HCT116 (cell line): ENCODE measurements at regions not wholly inside any gene's neighbourhood (a gene's known extent, or its start where the extent isn't known, plus 50 kb on each side); places are given as distances from the start of the nearest gene placed in this dataset.

Experiments used
- ATAC-seq: fragments of 200-7000 bp; cut with Tn5 transposase; 2 replicates; pipeline ENCODE4 v1.9.1; 2020; ENCODE audit warnings: mild to moderate bottlenecking, moderate library complexity
- BruUV-seq: library from RNA; stranded (reverse); fragments of 400-500 nt; replicated peaks from 2 replicates; lab custom pipeline; 2021; lab: Mats Ljungman, UMichigan
- CTCF ChIA-PET: fragments of 300-600 bp; sonication (Branson Sonifier 250); formaldehyde crosslinking; loops from one replicate; lab custom pipeline; 2021; ENCODE audit warnings: antibody characterized with exemption; lab: Charles Lee
- POLR2A ChIA-PET: fragments of 300-600, 350-600 bp; sonication (Branson Sonifier 250); formaldehyde crosslinking; loops from one replicate; lab custom pipeline; 2021; ENCODE audit warnings: antibody characterized with exemption; lab: Charles Lee
- RAD21 ChIA-PET, 2 experiments: fragments of 300-600 bp; sonication (Branson Sonifier 250); formaldehyde crosslinking; loops; one replicate each; lab custom pipeline; 2023; ENCODE audit warnings: low total read pairs in 2 of 2; ENCODE audit not compliant: uncharacterized antibody in 2 of 2, unreplicated experiment in 2 of 2, low non-redundant PET in 1 of 2; lab: Charles Lee
- DNase-seq: peaks from one replicate; pipeline ENCODE4 v3.0.0-alpha.2; 2010; ENCODE audit warnings: low read depth, low spot score
- H2AFZ ChIP-seq: fragments of 200-600 bp; shearing (Covaris generic), sonication (generic); 2 replicates; pipeline ENCODE4 v1.6.1; 2017; ENCODE audit warnings: low read depth, mixed run types, mixed read lengths, antibody characterized with exemption, low read length; ENCODE audit not compliant: poor library complexity, severe bottlenecking
- H3K27ac ChIP-seq: 2 replicates; pipeline ENCODE4 v1.5.1; 2012; ENCODE audit warnings: low read depth, low read length
- H3K27me3 ChIP-seq: fragments of 200-600 bp; sonication (generic); 2 replicates; pipeline ENCODE4 v1.6.1; 2016; ENCODE audit warnings: mixed run types, low read length, mixed read lengths; ENCODE audit not compliant: insufficient read depth
- H3K36me3 ChIP-seq, 2 experiments: fragments of 200-500 bp in 1 of 2; fragments of 200-600 bp in 1 of 2; sonication (Bioruptor generic) in 1 of 2; sonication (generic) in 1 of 2; 2 replicates each; pipeline versions ENCODE4 v1.5.1 to v1.6.1; 2014 to 2016; ENCODE audit warnings: low read length in 2 of 2, inconsistent platforms in 1 of 2, mixed read lengths in 1 of 2, mixed run types in 1 of 2; ENCODE audit not compliant: insufficient read depth in 2 of 2, control insufficient read depth in 1 of 2
- H3K4me1 ChIP-seq, 2 experiments: fragments of 200-600 bp in 1 of 2; sonication (generic) in 1 of 2; 2 replicates each; pipeline versions ENCODE4 v1.5.1 to v1.6.1; 2012 to 2017; ENCODE audit warnings: low read length in 2 of 2, inconsistent platforms in 1 of 2, mild to moderate bottlenecking in 1 of 2, mixed read lengths in 1 of 2, mixed run types in 1 of 2, moderate library complexity in 1 of 2; ENCODE audit not compliant: insufficient read depth in 2 of 2, control insufficient read depth in 1 of 2
- H3K4me2 ChIP-seq: fragments of 200-600 bp; sonication (generic); 2 replicates; pipeline ENCODE4 v1.6.1; 2017; ENCODE audit warnings: mixed run types, low read length, mixed read lengths
- H3K4me3 ChIP-seq, 2 experiments: fragments of 200-600 bp in 1 of 2; sonication (generic) in 1 of 2; replicated peaks in 1 of 2; 2 replicates each; pipeline ENCODE4 v1.5.1; 2011 to 2016; ENCODE audit warnings: low read length in 2 of 2, control low read depth in 1 of 2, low read depth in 1 of 2, mild to moderate bottlenecking in 1 of 2, mixed read lengths in 1 of 2, mixed run types in 1 of 2
- H3K79me2 ChIP-seq: fragments of 200-600 bp; sonication (generic); 2 replicates; pipeline ENCODE4 v1.6.1; 2017; ENCODE audit warnings: mild to moderate bottlenecking, mixed run types, low read length, moderate library complexity, mixed read lengths; ENCODE audit not compliant: insufficient read depth
- H3K9ac ChIP-seq: fragments of 200-600 bp; sonication (generic); 2 replicates; pipeline ENCODE4 v1.6.1; 2016; ENCODE audit warnings: low read length, mixed read lengths
- H3K9me2 ChIP-seq: fragments of 200-600 bp; sonication (generic), shearing (Covaris generic); 2 replicates; pipeline ENCODE4 v1.6.1; 2017; ENCODE audit warnings: mixed run types, mild to moderate bottlenecking, moderate library complexity; ENCODE audit not compliant: insufficient read depth
- H3K9me3 ChIP-seq, 2 experiments: fragments of 200-500 bp in 1 of 2; fragments of 200-600 bp in 1 of 2; sonication (Bioruptor generic) in 1 of 2; sonication (generic) in 1 of 2; 2 replicates each; pipeline ENCODE4 v1.6.1; 2014 to 2017; ENCODE audit warnings: low read length in 2 of 2, mixed read lengths in 2 of 2, inconsistent platforms in 1 of 2, low read depth in 1 of 2, mild to moderate bottlenecking in 1 of 2, mixed run types in 1 of 2, moderate library complexity in 1 of 2; ENCODE audit not compliant: control insufficient read depth in 1 of 2, insufficient read depth in 1 of 2
- H4K20me1 ChIP-seq: fragments of 200-600 bp; sonication (generic), shearing (Covaris generic); 2 replicates; pipeline ENCODE4 v1.6.1; 2017; ENCODE audit warnings: mixed run types, mild to moderate bottlenecking, moderate library complexity; ENCODE audit not compliant: insufficient read depth
- ATF3 ChIP-seq: IDR thresholded peaks from 2 replicates; pipeline ENCODE4 v1.6.1; 2012
- CBX3 ChIP-seq: IDR thresholded peaks from 2 replicates; pipeline ENCODE4 v1.6.1; 2012; ENCODE audit warnings: low read depth
- FOSL1 ChIP-seq: IDR thresholded peaks from 2 replicates; pipeline ENCODE4 v1.6.1; 2012; ENCODE audit warnings: low read depth
- JUND ChIP-seq: IDR thresholded peaks from 2 replicates; pipeline ENCODE4 v1.6.1; 2012
- POLR2AphosphoS5 ChIP-seq: IDR thresholded peaks from 2 replicates; pipeline ENCODE4 v1.6.1; 2011; ENCODE audit warnings: mild to moderate bottlenecking, low read depth, low read length, moderate library complexity
- RAD21 ChIP-seq: IDR thresholded peaks from 2 replicates; pipeline ENCODE4 v1.6.1; 2012; ENCODE audit warnings: low read depth, mild to moderate bottlenecking
- SIN3A ChIP-seq: IDR thresholded peaks from 2 replicates; pipeline ENCODE4 v1.6.1; 2012; ENCODE audit warnings: low read depth
- SRF ChIP-seq: IDR thresholded peaks from 2 replicates; pipeline ENCODE4 v1.6.1; 2012; ENCODE audit warnings: low read depth
- TCF7L2 ChIP-seq: IDR thresholded peaks from 2 replicates; pipeline ENCODE4 v1.7.0; 2011; ENCODE audit warnings: borderline replicate concordance, inconsistent platforms; ENCODE audit not compliant: insufficient read depth, insufficient read length; ENCODE audit errors: extremely low read depth
- ZNF274 ChIP-seq: fragments of 200-500 bp; sonication (Bioruptor generic); IDR thresholded peaks from 2 replicates; pipeline ENCODE4 v1.6.1; 2014; ENCODE audit warnings: mild to moderate bottlenecking, low read depth, low read length, inconsistent platforms
- intact Hi-C: fragments of 100-400 bp; cut with micrococcal nuclease; formaldehyde crosslinking; loops from 2 replicates; pipeline ENCODE4 v1.10.0; 2022

- Histone ChIP-seq H3K27ac (no peak overlapping the region), H3K36me3 (no peaks in the 10 kb centered on the region), H3K9me3 (peaks cover 0 to under 1% of the 10 kb centered on the region in 2 experiments; a peak in 1 of 4 replicates), H3K4me2 (no peak overlapping the region), H3K9ac (no peak overlapping the region), H3K79me2 (no peaks in the 10 kb centered on the region), H4K20me1 (no peaks in the 10 kb centered on the region), H3K27me3 (no peaks in the 10 kb centered on the region), H3K4me3 (no peak overlapping the region), H3K9me2 (no peaks in the 10 kb centered on the region), H2AFZ (no peak overlapping the region), H3K4me1 (no peaks in the 10 kb centered on the region)
- BruUV-seq: no TSS peak
- ChIA-PET CTCF (no interaction called here), POLR2A (no interaction called here), RAD21 (no interaction called here)
- TF ChIP-seq ZNF274 (no peak), TCF7L2 (no peak), CBX3 (no peak), SIN3A (no peak), SRF (no peak), RAD21 (no peak)
- DNase-seq (no peak), ATAC-seq (no peak)
- intact Hi-C loops: no loop called here
Observed at GRCh38 chr3:83189634-83190033, 1428.2 kb upstream of the GBE1 start.

GRCh38 chr3:83169473-83169872 is 1408.0 kb upstream of the GBE1 start:
- Histone ChIP-seq H3K9me3 (peaks cover 12 to 13% of the 10 kb centered on the region in 2 experiments), H3K9ac (no peak overlapping the region), H3K9me2 (no peaks in the 10 kb centered on the region), H4K20me1 (no peaks in the 10 kb centered on the region; the same call in 1 of the 2 replicates), H3K27ac (no peak overlapping the region), H2AFZ (no peak overlapping the region), H3K36me3 (no peaks in the 10 kb centered on the region), H3K79me2 (no peaks in the 10 kb centered on the region), H3K4me2 (no peak overlapping the region), H3K27me3 (no peaks in the 10 kb centered on the region), H3K4me3 (no peak overlapping the region), H3K4me1 (no peaks in the 10 kb centered on the region)
- ChIA-PET RAD21 (no interaction called here), POLR2A (no interaction called here), CTCF (no interaction called here)
- ATAC-seq (no peak), DNase-seq (no peak)
- no peak for TF ChIP-seq ATF3
- no peak for TF ChIP-seq FOSL1
- TF ChIP-seq JUND: no peak
- TF ChIP-seq SRF: no peak
- no peak for TF ChIP-seq POLR2AphosphoS5
- BruUV-seq: no TSS peak
- intact Hi-C loops: no loop called here
